Breast epithelium (tissue), 4 donors: ENCODE measurements at regions not wholly inside any gene's neighbourhood (a gene's known extent, or its start where the extent isn't known, plus 50 kb on each side); places are given as distances from the start of the nearest gene placed in this dataset.

ENCODE experiments used
- DNase-seq, 2 donors: peaks; one replicate each; pipeline ENCODE4 v3.0.0-alpha.2; 2019; ENCODE audit warnings: low spot score in 2 of 2
- H3K27ac ChIP-seq, 2 donors: fragments of 200-600 bp; sonication (generic) in 1 of 2; one replicate each; pipeline ENCODE4 v1.5.1; 2016 to 2019; ENCODE audit warnings: mild to moderate bottlenecking in 1 of 2
- H3K27me3 ChIP-seq, 2 donors: fragments of 200-600 bp; sonication (generic) in 1 of 2; one replicate each; pipeline versions ENCODE4 v1.5.1 to v1.6.0; 2017 to 2019; ENCODE audit warnings: control low read depth in 1 of 2, mild to moderate bottlenecking in 1 of 2
- H3K36me3 ChIP-seq: fragments of 200-600 bp; one replicate; pipeline ENCODE4 v1.5.1; 2019
- H3K4me1 ChIP-seq, 2 donors: fragments of 200-600 bp; sonication (generic); one replicate each; pipeline ENCODE4 v1.5.1; 2016 to 2019; ENCODE audit warnings: control low read depth in 1 of 2
- H3K4me3 ChIP-seq, 3 donors: fragments of 200-600 bp; sonication (generic); 1 replicate in 2 of 3; 2 replicates in 1 of 3; pipeline ENCODE4 v1.5.1; 2016 to 2019; ENCODE audit warnings: mild to moderate bottlenecking in 3 of 3, moderate library complexity in 2 of 3
- H3K9me3 ChIP-seq, 2 donors: fragments of 200-600 bp; sonication (generic) in 1 of 2; one replicate each; pipeline ENCODE4 v1.5.1; 2016 to 2019; ENCODE audit warnings: control low read depth in 1 of 2
- CTCF ChIP-seq, 3 donors: fragments of 450-650 bp; IDR thresholded peaks; one replicate each; pipeline ENCODE4 v1.5.1; 2016 to 2017; ENCODE audit warnings: antibody characterized with exemption in 3 of 3, mild to moderate bottlenecking in 3 of 3, moderate library complexity in 3 of 3
- POLR2A ChIP-seq: fragments of 450-650 bp; IDR thresholded peaks from one replicate; pipeline ENCODE4 v1.6.1; 2016; ENCODE audit warnings: antibody characterized with exemption, mild to moderate bottlenecking, moderate library complexity
- POLR2AphosphoS5 ChIP-seq, 3 donors: sonication (generic); formaldehyde crosslinking; IDR thresholded peaks; one replicate each; pipeline ENCODE4 v1.6.1; 2017; ENCODE audit warnings: antibody characterized with exemption in 3 of 3
- intact Hi-C: fragments of 100-400 bp; cut with DNase I; formaldehyde crosslinking; loops from one replicate; pipeline ENCODE4 v1.15.1; 2023; ENCODE audit warnings: low total_unique reads

- no peak for DNase-seq
- intact Hi-C loops = no loop called here
- H3K36me3 ChIP-seq = no peaks in the 10 kb centered on the region
- H3K27ac ChIP-seq = no peak overlapping the region
- no peaks in the 10 kb centered on the region for H3K27me3 ChIP-seq
- H3K4me1 ChIP-seq = no peaks in the 10 kb centered on the region
- no peak overlapping the region for H3K4me3 ChIP-seq
- H3K9me3 ChIP-seq = no peaks in the 10 kb centered on the region
- no peak for TF ChIP-seq POLR2A
- TF ChIP-seq POLR2AphosphoS5 (IDR thresholded peaks at IDR 0.05) = no peak
- no peak for TF ChIP-seq CTCF (IDR thresholded peaks at IDR 0.05)
Observed at GRCh38 chr4:186901850-186902249, 178.2 kb upstream of the FAT1 start.

- Histone ChIP-seq H3K36me3 (no peaks in the 10 kb centered on the region), H3K27me3 (no peaks in the 10 kb centered on the region), H3K9me3 (no peaks in the 10 kb centered on the region), H3K27ac (no peak overlapping the region), H3K4me3 (no peak overlapping the region), H3K4me1 (no peaks in the 10 kb centered on the region)
- no peak for DNase-seq
- intact Hi-C loops = no loop called here
- no peak for TF ChIP-seq POLR2AphosphoS5 (IDR thresholded peaks at IDR 0.05)
- no peak for TF ChIP-seq CTCF (IDR thresholded peaks at IDR 0.05)
- no peak for TF ChIP-seq POLR2A
Observed at GRCh38 chr4:186902361-186902760, 178.7 kb upstream of the FAT1 start.

- DNase-seq = no peak
- Histone ChIP-seq H3K27me3 (no peaks in the 10 kb centered on the region), H3K9me3 (no peaks in the 10 kb centered on the region), H3K36me3 (no peaks in the 10 kb centered on the region), H3K4me3 (no peak overlapping the region), H3K4me1 (no peaks in the 10 kb centered on the region), H3K27ac (no peak overlapping the region)
- intact Hi-C loops = no loop called here
- TF ChIP-seq CTCF (IDR thresholded peaks at IDR 0.05) = no peak
- no peak for TF ChIP-seq POLR2AphosphoS5 (IDR thresholded peaks at IDR 0.05)
- TF ChIP-seq POLR2A = no peak
Observed at GRCh38 chr4:186904101-186904500, 180.4 kb upstream of the FAT1 start.

- TF ChIP-seq CTCF (IDR thresholded peaks at IDR 0.05) (no peak), POLR2AphosphoS5 (IDR thresholded peaks at IDR 0.05) (no peak), POLR2A (no peak)
- no peak for DNase-seq
- intact Hi-C loops = no loop called here
- H3K36me3 ChIP-seq = no peaks in the 10 kb centered on the region
- no peak overlapping the region for H3K27ac ChIP-seq
- no peaks in the 10 kb centered on the region for H3K9me3 ChIP-seq
- no peaks in the 10 kb centered on the region for H3K27me3 ChIP-seq
- no peak overlapping the region for H3K4me3 ChIP-seq
- H3K4me1 ChIP-seq = no peaks in the 10 kb centered on the region
Observed at GRCh38 chr4:186906722-186907121, 183.1 kb upstream of the FAT1 start.

GRCh38 chr4:186910385-186910784 lies 186.7 kb upstream of the FAT1 start:
- Histone ChIP-seq H3K9me3 (no peaks in the 10 kb centered on the region), H3K36me3 (no peaks in the 10 kb centered on the region), H3K27ac (no peak overlapping the region), H3K27me3 (no peaks in the 10 kb centered on the region), H3K4me3 (no peak overlapping the region), H3K4me1 (no peaks in the 10 kb centered on the region)
- no peak for DNase-seq
- no peak for TF ChIP-seq POLR2AphosphoS5 (IDR thresholded peaks at IDR 0.05)
- TF ChIP-seq POLR2A = no peak
- no peak for TF ChIP-seq CTCF (IDR thresholded peaks at IDR 0.05)
- intact Hi-C loops = no loop called here
